Hippocampal formation (tissue), 2 donors: ENCODE measurements at regions not wholly inside any gene's neighbourhood (a gene's known extent, or its start where the extent isn't known, plus 50 kb on each side); places are given as distances from the start of the nearest gene placed in this dataset.
"Not testable (repeated sequence)": the region's sequence is repeated elsewhere in the genome, so short reads cannot be mapped to it uniquely, and the experiment has no call there.

ENCODE experiments used
- DNase-seq, 2 donors: peaks; one replicate each; lab custom pipeline; 2025; lab: John Stamatoyannopoulos, UW

- DNase-seq: no peak
Observed at GRCh38 chr3:151675858-151676615, 57.7 kb upstream of the AADACL2 start.

- no peak for DNase-seq
Observed at GRCh38 chr3:151673974-151674373, 59.8 kb upstream of the AADACL2 start.

GRCh38 chr3:151667762-151668161 is 66.0 kb upstream of the AADACL2 start:
- DNase-seq: not testable (repeated sequence)

GRCh38 chr3:151660885-151661284 is 72.8 kb upstream of the AADACL2 start:
- DNase-seq: peak in 1 of 2 donors; percentile 9

- no peak for DNase-seq
Observed at GRCh38 chr3:151644986-151645385, 88.7 kb upstream of the AADACL2 start.

- DNase-seq: no peak
Observed at GRCh38 chr3:151644020-151644620, 89.6 kb upstream of the AADACL2 start.

- DNase-seq: no peak
Observed at GRCh38 chr3:151639418-151639740, 94.3 kb upstream of the AADACL2 start.

- DNase-seq: no peak
Observed at GRCh38 chr3:151638555-151639417, 94.9 kb upstream of the AADACL2 start.

GRCh38 chr3:151635905-151636304 is 97.8 kb upstream of the AADACL2 start:
- DNase-seq: no peak

GRCh38 chr3:151631946-151632345 is 101.8 kb upstream of the AADACL2 start:
- no peak for DNase-seq

- DNase-seq: no peak
Observed at GRCh38 chr3:151630938-151631441, 102.7 kb upstream of the AADACL2 start.

GRCh38 chr3:151630035-151630434 is 103.7 kb upstream of the AADACL2 start:
- DNase-seq: no peak

- DNase-seq: no peak
Observed at GRCh38 chr3:151625586-151625985, 108.1 kb upstream of the AADACL2 start.

GRCh38 chr3:151625086-151625485 is 108.6 kb upstream of the AADACL2 start:
- DNase-seq: no peak

GRCh38 chr3:151620071-151620470 is 113.7 kb upstream of the AADACL2 start:
- no peak for DNase-seq

GRCh38 chr3:151615464-151615863 is 118.3 kb upstream of the AADACL2 start:
- DNase-seq: no peak

GRCh38 chr3:151612115-151612514 is 121.6 kb upstream of the AADACL2 start:
- DNase-seq: no peak

- DNase-seq: no peak
Observed at GRCh38 chr3:151611419-151611818, 122.3 kb upstream of the AADACL2 start.

GRCh38 chr3:151609491-151609890 is 124.2 kb upstream of the AADACL2 start:
- DNase-seq: no peak

- no peak for DNase-seq
Observed at GRCh38 chr3:151604891-151605290, 128.8 kb upstream of the AADACL2 start.

GRCh38 chr3:151600783-151601182 is 132.9 kb upstream of the AADACL2 start:
- DNase-seq: no peak

- no peak for DNase-seq
Observed at GRCh38 chr3:151599103-151599672, 134.5 kb upstream of the AADACL2 start.
